BLaER1 (cell line): ENCODE measurements at regions not wholly inside any gene's neighbourhood (a gene's known extent, or its start where the extent isn't known, plus 50 kb on each side); places are given as distances from the start of the nearest gene placed in this dataset.
"Not testable (repeated sequence)": the region's sequence is repeated elsewhere in the genome, so short reads cannot be mapped to it uniquely, and the experiment has no call there.

Experiments used
- H3K27ac ChIP-seq: shearing (Covaris generic); formaldehyde crosslinking; 2 replicates; pipeline ENCODE4 v1.8.1; 2022
- H3K27me3 ChIP-seq: shearing (Covaris generic); formaldehyde crosslinking; 2 replicates; pipeline ENCODE4 v1.8.1; 2022
- H3K36me3 ChIP-seq: shearing (Covaris generic); formaldehyde crosslinking; 2 replicates; pipeline ENCODE4 v1.8.1; 2022
- H3K4me1 ChIP-seq: shearing (Covaris generic); formaldehyde crosslinking; 2 replicates; pipeline ENCODE4 v1.8.1; 2022
- H3K4me2 ChIP-seq: shearing (Covaris generic); formaldehyde crosslinking; 2 replicates; pipeline ENCODE4 v1.8.1; 2022
- H3K4me3 ChIP-seq: shearing (Covaris generic); formaldehyde crosslinking; 2 replicates; pipeline ENCODE4 v1.8.1; 2022
- H3K9ac ChIP-seq: shearing (Covaris generic); formaldehyde crosslinking; 2 replicates; pipeline ENCODE4 v1.8.1; 2022
- H3K9me3 ChIP-seq: shearing (Covaris generic); formaldehyde crosslinking; 2 replicates; pipeline ENCODE4 v1.8.1; 2022
- H4K20me1 ChIP-seq: shearing (Covaris generic); formaldehyde crosslinking; 2 replicates; pipeline ENCODE4 v1.8.1; 2022

GRCh38 chr17:15802917-15803316 lies 70.8 kb downstream of the TBC1D26 start:
- not testable (repeated sequence) for H3K4me1 ChIP-seq, H3K9ac ChIP-seq, H3K4me3 ChIP-seq, H3K4me2 ChIP-seq, H3K36me3 ChIP-seq, H3K27ac ChIP-seq, H3K27me3 ChIP-seq, H4K20me1 ChIP-seq, H3K9me3 ChIP-seq

GRCh38 chr17:15806825-15807224 lies 74.7 kb downstream of the TBC1D26 start:
- not testable (repeated sequence) for H3K36me3 ChIP-seq, H3K9ac ChIP-seq, H3K27ac ChIP-seq, H3K27me3 ChIP-seq, H3K4me1 ChIP-seq, H3K4me3 ChIP-seq, H3K9me3 ChIP-seq, H4K20me1 ChIP-seq, H3K4me2 ChIP-seq

GRCh38 chr17:15813388-15813787 lies 81.3 kb downstream of the TBC1D26 start:
- not testable (repeated sequence) for H3K4me3 ChIP-seq, H4K20me1 ChIP-seq, H3K9me3 ChIP-seq, H3K4me1 ChIP-seq, H3K9ac ChIP-seq, H3K27me3 ChIP-seq, H3K36me3 ChIP-seq, H3K4me2 ChIP-seq, H3K27ac ChIP-seq

GRCh38 chr17:15814003-15814402 lies 81.9 kb downstream of the TBC1D26 start:
- not testable (repeated sequence) for H3K9ac ChIP-seq, H3K27me3 ChIP-seq, H4K20me1 ChIP-seq, H3K4me3 ChIP-seq, H3K4me1 ChIP-seq, H3K27ac ChIP-seq, H3K9me3 ChIP-seq, H3K4me2 ChIP-seq, H3K36me3 ChIP-seq

- not testable (repeated sequence) for H3K36me3 ChIP-seq, H4K20me1 ChIP-seq, H3K9me3 ChIP-seq, H3K9ac ChIP-seq, H3K27ac ChIP-seq, H3K4me1 ChIP-seq, H3K4me3 ChIP-seq, H3K27me3 ChIP-seq, H3K4me2 ChIP-seq
Measured at GRCh38 chr17:15817861-15818260, 85.8 kb downstream of the TBC1D26 start.

GRCh38 chr17:15822280-15822679 lies 90.2 kb downstream of the TBC1D26 start:
- not testable (repeated sequence) for H3K4me3 ChIP-seq, H3K27ac ChIP-seq, H3K36me3 ChIP-seq

GRCh38 chr17:15828727-15829314 lies 96.7 kb downstream of the TBC1D26 start:
- H3K4me1 ChIP-seq, H3K36me3 ChIP-seq, H3K27ac ChIP-seq, H3K27me3 ChIP-seq, H3K4me3 ChIP-seq, H3K4me2 ChIP-seq, H3K9ac ChIP-seq, H3K9me3 ChIP-seq, H4K20me1 ChIP-seq: not testable (repeated sequence)

More at GRCh38 chr17:15822280-15822679, 90.2 kb downstream of the TBC1D26 start:
- not testable (repeated sequence) for H3K9me3 ChIP-seq, H3K9ac ChIP-seq, H3K4me1 ChIP-seq, H3K27me3 ChIP-seq, H3K4me2 ChIP-seq, H4K20me1 ChIP-seq

- H3K4me3 ChIP-seq, H3K9me3 ChIP-seq, H3K4me2 ChIP-seq, H3K4me1 ChIP-seq, H3K9ac ChIP-seq, H3K27me3 ChIP-seq, H3K36me3 ChIP-seq, H3K27ac ChIP-seq, H4K20me1 ChIP-seq: not testable (repeated sequence)
Measured at GRCh38 chr17:15830221-15830620, 98.1 kb downstream of the TBC1D26 start.

GRCh38 chr17:15831182-15831581 lies 99.1 kb downstream of the TBC1D26 start:
- H3K27me3 ChIP-seq, H3K27ac ChIP-seq: not testable (repeated sequence)

GRCh38 chr17:15832921-15833480 lies 100.9 kb downstream of the TBC1D26 start:
- not testable (repeated sequence) for H3K4me3 ChIP-seq, H3K27me3 ChIP-seq, H3K9ac ChIP-seq, H3K9me3 ChIP-seq, H4K20me1 ChIP-seq, H3K4me1 ChIP-seq, H3K27ac ChIP-seq, H3K4me2 ChIP-seq, H3K36me3 ChIP-seq

More at GRCh38 chr17:15831182-15831581, 99.1 kb downstream of the TBC1D26 start:
- not testable (repeated sequence) for H3K9me3 ChIP-seq, H3K9ac ChIP-seq, H3K4me1 ChIP-seq, H4K20me1 ChIP-seq, H3K4me3 ChIP-seq, H3K4me2 ChIP-seq, H3K36me3 ChIP-seq

GRCh38 chr17:15833890-15834289 lies 101.8 kb downstream of the TBC1D26 start:
- not testable (repeated sequence) for H4K20me1 ChIP-seq, H3K4me2 ChIP-seq, H3K27me3 ChIP-seq, H3K4me3 ChIP-seq, H3K9me3 ChIP-seq, H3K9ac ChIP-seq, H3K36me3 ChIP-seq, H3K4me1 ChIP-seq, H3K27ac ChIP-seq

GRCh38 chr17:15835481-15835880 lies 103.4 kb downstream of the TBC1D26 start:
- H3K9ac ChIP-seq, H3K9me3 ChIP-seq, H3K27ac ChIP-seq, H3K27me3 ChIP-seq, H3K4me1 ChIP-seq, H3K4me3 ChIP-seq, H3K36me3 ChIP-seq, H4K20me1 ChIP-seq, H3K4me2 ChIP-seq: not testable (repeated sequence)

- not testable (repeated sequence) for H3K9me3 ChIP-seq, H3K36me3 ChIP-seq, H3K4me3 ChIP-seq, H3K27me3 ChIP-seq, H3K4me2 ChIP-seq, H3K27ac ChIP-seq, H3K4me1 ChIP-seq, H4K20me1 ChIP-seq, H3K9ac ChIP-seq
Measured at GRCh38 chr17:15836249-15836982, 104.3 kb downstream of the TBC1D26 start.

GRCh38 chr17:15836991-15837390 lies 104.9 kb downstream of the TBC1D26 start:
- H4K20me1 ChIP-seq, H3K27ac ChIP-seq, H3K4me2 ChIP-seq, H3K9me3 ChIP-seq, H3K9ac ChIP-seq, H3K36me3 ChIP-seq, H3K4me1 ChIP-seq, H3K4me3 ChIP-seq, H3K27me3 ChIP-seq: not testable (repeated sequence)
